ENCODE measurements at regions not wholly inside any gene's neighbourhood (a gene's known extent, or its start where the extent isn't known, plus 50 kb on each side); places are given as distances from the start of the nearest gene placed in this dataset.

GRCh38 chr3:109679664-109680063 is 342.3 kb upstream of the DPPA4 start:
- H3K4me3 ChIP-seq (ENCODE audit: low read depth, low read length): no peak overlapping the region
- FAIRE-seq: no peak
- no peaks in the 10 kb centered on the region for H3K36me3 ChIP-seq (ENCODE audit: control insufficient read depth, insufficient read depth, low read length)
- no peak for DNase-seq (ENCODE audit: low read depth)
- H3K27me3 ChIP-seq (ENCODE audit: control insufficient read depth, insufficient read depth, low read length): no peaks in the 10 kb centered on the region
- TF ChIP-seq CTCF (IDR thresholded peaks at IDR 0.05; ENCODE audit: insufficient read depth, low read length, severe bottlenecking): no peak

- DNase-seq (ENCODE audit: low read depth): peak; percentile 75
- H3K4me3 ChIP-seq (ENCODE audit: low read depth, low read length): no peak overlapping the region
- TF ChIP-seq CTCF (IDR thresholded peaks at IDR 0.05; ENCODE audit: insufficient read depth, low read length, severe bottlenecking): no peak
- no peaks in the 10 kb centered on the region for H3K27me3 ChIP-seq (ENCODE audit: control insufficient read depth, insufficient read depth, low read length)
- no peaks in the 10 kb centered on the region for H3K36me3 ChIP-seq (ENCODE audit: control insufficient read depth, insufficient read depth, low read length)
- no peak for FAIRE-seq
Observed at GRCh38 chr3:109683746-109684145, 346.4 kb upstream of the DPPA4 start.

GRCh38 chr3:109685084-109686079 is 348.0 kb upstream of the DPPA4 start:
- H3K27me3 ChIP-seq (ENCODE audit: control insufficient read depth, insufficient read depth, low read length): no peaks in the 10 kb centered on the region
- no peak for TF ChIP-seq CTCF (IDR thresholded peaks at IDR 0.05; ENCODE audit: insufficient read depth, low read length, severe bottlenecking)
- FAIRE-seq (peak; percentile 66), DNase-seq (ENCODE audit: low read depth) (peak; percentile 99)
- H3K36me3 ChIP-seq (ENCODE audit: control insufficient read depth, insufficient read depth, low read length): no peaks in the 10 kb centered on the region
- no peak overlapping the region for H3K4me3 ChIP-seq (ENCODE audit: low read depth, low read length)

GRCh38 chr3:109687626-109688025 is 350.3 kb upstream of the DPPA4 start:
- FAIRE-seq (no peak), DNase-seq (ENCODE audit: low read depth) (no peak)
- Histone ChIP-seq H3K4me3 (ENCODE audit: low read depth, low read length) (no peak overlapping the region), H3K36me3 (ENCODE audit: control insufficient read depth, insufficient read depth, low read length) (no peaks in the 10 kb centered on the region), H3K27me3 (ENCODE audit: control insufficient read depth, insufficient read depth, low read length) (no peaks in the 10 kb centered on the region)
- TF ChIP-seq CTCF (IDR thresholded peaks at IDR 0.05; ENCODE audit: insufficient read depth, low read length, severe bottlenecking): no peak

- Histone ChIP-seq H3K4me3 (ENCODE audit: low read depth, low read length) (no peak overlapping the region), H3K27me3 (ENCODE audit: control insufficient read depth, insufficient read depth, low read length) (no peaks in the 10 kb centered on the region), H3K36me3 (ENCODE audit: control insufficient read depth, insufficient read depth, low read length) (no peaks in the 10 kb centered on the region)
- DNase-seq (ENCODE audit: low read depth) (no peak), FAIRE-seq (no peak)
- no peak for TF ChIP-seq CTCF (IDR thresholded peaks at IDR 0.05; ENCODE audit: insufficient read depth, low read length, severe bottlenecking)
Observed at GRCh38 chr3:109696932-109697331, 359.6 kb upstream of the DPPA4 start.

All from bronchial epithelial cell (primary cell).